COLO668 (cell line): ENCODE measurements at regions not wholly inside any gene's neighbourhood (a gene's known extent, or its start where the extent isn't known, plus 50 kb on each side); places are given as distances from the start of the nearest gene placed in this dataset.
"Not testable (repeated sequence)": the region's sequence is repeated elsewhere in the genome, so short reads cannot be mapped to it uniquely, and the experiment has no call there.

Source experiments
- DNase-seq: peaks from one replicate; lab custom pipeline; 2025; ENCODE audit not compliant: unreplicated experiment; lab: John Stamatoyannopoulos, UW

DNA sequence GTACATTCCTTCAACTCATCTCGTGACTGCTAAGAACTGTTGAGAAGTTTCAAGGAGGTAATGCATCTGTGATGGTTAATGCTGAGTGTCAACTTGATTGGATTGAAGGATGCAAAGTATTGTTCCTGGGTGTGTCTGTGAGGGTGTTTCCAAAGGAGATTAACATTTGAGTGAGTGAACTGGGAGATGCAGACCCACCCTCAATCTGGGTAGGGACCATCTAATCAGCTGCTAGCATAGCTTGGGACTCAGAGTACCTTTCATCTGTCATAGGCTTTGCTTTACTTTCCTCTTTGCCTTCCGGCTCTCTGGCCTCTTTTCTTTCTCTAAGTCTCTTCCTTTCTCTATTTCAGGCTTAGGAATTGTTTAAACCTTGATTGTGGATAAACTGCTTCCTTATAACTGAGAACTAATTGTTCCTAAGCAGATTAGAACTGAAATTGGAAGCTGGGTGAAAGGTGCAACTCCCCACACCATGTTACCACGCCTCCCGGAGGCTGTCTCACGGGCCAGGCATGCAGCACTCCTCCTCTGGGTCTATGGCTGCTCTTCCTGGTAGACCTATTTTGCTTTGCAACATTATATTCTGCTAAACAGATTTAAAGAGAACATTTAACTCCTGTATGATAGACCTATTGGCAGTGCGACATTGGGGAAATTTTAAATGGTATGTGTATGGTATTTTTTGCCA is 298.2 kb downstream of the CCSER2 start:
- DNase-seq: no peak

DNA sequence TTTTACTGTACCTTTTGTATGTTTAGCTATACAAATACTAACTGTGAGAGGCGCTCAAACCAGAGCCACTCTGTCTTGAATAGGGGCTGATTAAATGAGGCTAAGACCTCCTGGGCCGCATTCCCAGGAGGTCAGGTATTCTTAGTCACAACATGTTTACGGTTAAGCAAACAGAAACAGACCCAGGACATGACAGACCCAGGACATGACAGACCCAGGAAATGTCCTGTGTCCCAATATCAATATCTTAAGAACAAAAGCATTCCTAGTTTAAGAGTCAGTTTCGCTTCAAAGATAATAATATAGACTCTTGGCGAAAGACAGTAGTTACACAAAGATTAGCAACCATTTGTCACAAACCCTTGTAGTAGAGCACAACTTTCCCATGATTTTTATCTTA is 304.5 kb downstream of the CCSER2 start:
- DNase-seq: no peak

GRCh38 chr10:84634636-84635035 is 306.2 kb downstream of the CCSER2 start:
- no peak for DNase-seq

GRCh38 chr10:84650628-84651027 is 322.2 kb downstream of the CCSER2 start:
- DNase-seq: not testable (repeated sequence)

GRCh38 chr10:84654671-84655070 is 326.3 kb downstream of the CCSER2 start:
- no peak for DNase-seq

DNA sequence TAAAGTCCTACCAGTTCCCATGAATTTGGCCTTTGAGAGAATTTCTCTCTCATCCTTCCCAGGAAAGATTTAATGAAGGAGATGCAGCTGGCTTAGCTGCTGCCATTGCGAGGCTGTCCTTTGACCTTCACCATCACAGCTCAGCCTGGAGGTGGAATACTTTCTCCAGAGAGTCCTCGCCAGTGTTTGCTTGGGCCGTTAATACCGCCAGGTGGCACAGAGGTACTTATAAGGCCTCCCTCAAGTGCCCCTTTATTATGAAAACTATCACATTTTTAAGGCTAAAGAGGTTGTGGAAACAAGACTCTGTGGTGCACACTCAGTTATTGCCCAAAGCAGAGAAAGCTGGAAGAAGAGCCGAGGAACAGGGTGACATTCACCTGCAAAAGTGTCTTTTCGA is 330.6 kb downstream of the CCSER2 start:
- no peak for DNase-seq

DNA sequence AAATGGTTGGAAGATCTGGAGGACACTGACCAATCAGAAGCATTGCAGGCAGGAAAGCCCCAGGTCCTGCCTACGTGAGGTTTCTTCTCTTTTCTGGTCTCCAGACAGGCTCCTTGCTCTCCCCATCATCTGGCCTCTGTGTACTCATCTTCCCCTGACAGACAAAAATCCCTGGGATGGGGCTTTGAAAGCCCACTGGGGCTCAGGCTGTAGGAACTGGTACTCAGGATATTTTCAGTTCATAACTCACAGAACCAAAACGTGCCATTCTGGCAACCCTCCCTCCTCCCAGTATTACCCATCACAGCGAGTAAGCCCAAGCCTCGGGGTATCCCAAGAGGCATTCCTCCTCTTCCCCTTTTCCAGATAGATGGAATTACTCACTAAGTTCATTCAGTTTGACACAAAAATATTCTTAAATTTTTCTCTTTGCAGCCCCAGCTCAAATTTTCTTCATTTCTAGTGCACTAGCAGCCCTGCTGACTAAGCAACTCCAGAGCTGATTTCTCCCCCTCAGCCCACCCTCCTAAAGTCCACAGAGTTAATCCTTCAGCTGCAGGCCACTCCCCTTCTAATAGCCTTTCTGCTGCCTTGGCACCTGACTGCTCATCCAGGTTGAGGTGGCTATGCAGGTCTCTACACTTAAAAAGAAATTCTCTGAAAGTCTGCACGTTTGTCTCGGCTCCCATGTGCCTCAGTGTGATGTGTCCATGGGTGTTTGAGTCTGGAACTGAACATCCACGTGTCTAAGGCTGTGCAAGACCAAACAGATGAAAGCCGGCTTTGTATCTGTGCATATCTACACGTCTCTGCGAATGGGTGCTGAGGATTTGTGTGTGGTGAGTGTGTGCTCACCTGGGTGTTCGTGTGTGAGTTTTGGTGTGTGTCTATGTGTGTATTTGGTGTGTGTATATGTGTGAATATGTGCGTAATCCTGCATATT is 331.4 kb downstream of the CCSER2 start:
- DNase-seq: no peak

GRCh38 chr10:84660450-84661159 is 332.2 kb downstream of the CCSER2 start:
- DNase-seq: no peak

- DNase-seq: no peak
These were observed 336.8 kb downstream of the CCSER2 start for GRCh38 chr10:84665211-84665610.

DNA sequence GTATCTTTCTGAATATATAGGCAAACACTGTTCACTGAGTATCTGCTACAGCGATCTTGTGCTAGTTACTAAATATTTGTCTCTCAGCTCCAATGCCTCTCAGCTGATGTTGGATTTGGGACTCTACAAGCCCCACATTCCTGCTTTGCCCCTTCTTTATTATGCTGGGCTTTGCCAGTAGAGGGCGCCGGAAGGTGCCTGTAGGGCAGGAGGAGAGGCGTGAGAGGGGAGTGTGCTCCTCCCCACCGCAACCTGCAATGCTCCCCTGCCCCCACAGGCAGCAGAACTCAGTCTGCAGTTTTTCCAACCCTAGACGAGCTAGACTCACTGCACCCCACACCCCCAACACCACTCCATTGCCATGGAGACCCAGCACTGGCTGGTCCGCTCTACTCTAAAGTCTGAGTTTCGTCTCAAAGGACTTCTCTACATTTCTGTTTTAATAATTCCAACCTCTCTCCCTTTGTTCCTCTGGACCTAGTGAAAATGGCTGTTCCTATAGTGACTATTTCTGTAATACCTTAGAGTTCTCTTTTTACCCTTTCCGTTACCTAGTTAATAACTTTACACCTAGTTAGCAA is 337.6 kb downstream of the CCSER2 start:
- DNase-seq: peak; percentile 25

DNA sequence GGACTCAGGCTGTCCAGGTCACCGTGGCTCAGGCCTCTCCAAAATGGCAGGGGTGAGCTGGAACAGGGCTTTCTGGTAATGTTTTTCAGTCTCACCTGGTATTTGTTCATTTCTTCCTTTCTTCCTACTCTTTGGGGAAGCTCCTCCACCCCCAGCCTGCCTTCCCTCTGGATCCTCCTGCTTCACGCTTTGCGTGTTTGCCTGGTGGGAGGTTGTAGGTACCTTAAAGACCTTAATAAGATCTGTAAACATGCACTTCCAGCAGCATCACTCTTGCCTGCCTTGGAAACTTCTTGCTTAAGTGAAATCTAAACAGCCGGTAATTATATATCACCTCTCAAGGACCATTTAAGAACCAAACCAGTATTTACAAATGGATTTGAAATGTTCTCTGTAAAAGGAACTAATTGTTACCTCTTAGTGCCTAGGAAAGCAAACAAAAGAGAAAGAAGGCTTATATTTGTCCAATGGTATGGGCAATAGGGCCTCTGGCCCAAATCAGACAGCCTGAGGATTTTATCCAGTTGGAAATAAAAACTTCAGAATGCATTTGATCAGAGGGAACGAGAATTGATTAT is 339.9 kb downstream of the CCSER2 start:
- DNase-seq: no peak

DNA sequence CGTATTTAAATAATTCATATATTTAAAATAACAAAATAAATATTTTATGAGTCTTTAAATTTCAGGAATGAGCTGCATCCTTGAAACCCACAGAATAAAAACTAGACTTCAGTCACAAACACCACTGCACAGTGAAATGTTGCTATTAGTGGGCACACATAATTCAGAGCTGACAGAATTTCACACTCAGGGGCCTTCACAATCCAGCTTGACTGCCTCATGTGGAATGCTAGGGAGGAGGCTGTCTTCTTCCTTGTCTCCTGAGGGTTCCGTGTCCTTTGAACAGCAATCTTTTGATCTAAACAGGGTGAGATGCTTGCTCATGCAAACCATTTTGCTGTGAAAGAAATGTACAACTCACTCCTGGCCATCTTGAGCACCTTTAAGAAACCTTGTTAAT is 346.7 kb downstream of the CCSER2 start:
- no peak for DNase-seq

DNA sequence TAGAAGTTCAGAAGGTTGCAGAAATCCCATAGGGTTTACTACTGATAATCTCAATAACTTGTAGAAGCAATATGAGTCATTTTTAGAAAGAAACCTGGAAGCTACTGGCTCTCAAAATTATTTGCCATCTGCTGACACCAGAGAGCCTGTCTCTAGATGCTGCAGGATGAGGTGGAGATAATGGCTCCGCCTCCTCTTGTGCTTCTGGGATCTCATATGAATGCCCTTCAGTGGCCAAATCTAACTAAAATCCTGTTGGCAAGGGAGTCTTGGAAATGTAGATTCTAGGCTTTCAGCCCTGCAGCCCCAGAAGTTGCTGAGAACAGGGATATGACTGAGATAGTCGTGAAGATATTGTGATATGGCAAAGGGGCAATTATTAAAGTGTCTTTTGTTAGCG is 348.1 kb downstream of the CCSER2 start:
- DNase-seq: no peak

GRCh38 chr10:84681781-84682180 is 353.4 kb downstream of the CCSER2 start:
- no peak for DNase-seq

DNA sequence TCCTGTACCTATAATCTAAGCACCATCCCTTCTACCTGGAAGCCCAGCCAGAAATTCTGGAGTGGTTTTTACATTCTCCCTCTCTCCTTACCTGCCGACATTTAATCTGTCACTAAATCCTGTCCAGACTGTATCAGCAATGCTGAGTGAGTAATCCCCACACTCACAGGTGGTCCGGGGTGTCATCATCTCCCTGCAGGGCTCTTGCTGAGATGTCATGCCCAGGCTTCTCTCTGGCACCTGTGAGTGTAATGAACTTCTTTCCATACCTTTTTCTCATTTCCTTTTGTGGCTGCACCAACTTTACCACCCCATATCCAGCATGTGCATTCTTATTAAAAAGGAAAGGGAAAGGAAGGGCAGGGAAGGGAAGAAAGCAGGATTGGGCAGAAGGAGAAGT is 355.2 kb downstream of the CCSER2 start:
- DNase-seq: no peak

DNA sequence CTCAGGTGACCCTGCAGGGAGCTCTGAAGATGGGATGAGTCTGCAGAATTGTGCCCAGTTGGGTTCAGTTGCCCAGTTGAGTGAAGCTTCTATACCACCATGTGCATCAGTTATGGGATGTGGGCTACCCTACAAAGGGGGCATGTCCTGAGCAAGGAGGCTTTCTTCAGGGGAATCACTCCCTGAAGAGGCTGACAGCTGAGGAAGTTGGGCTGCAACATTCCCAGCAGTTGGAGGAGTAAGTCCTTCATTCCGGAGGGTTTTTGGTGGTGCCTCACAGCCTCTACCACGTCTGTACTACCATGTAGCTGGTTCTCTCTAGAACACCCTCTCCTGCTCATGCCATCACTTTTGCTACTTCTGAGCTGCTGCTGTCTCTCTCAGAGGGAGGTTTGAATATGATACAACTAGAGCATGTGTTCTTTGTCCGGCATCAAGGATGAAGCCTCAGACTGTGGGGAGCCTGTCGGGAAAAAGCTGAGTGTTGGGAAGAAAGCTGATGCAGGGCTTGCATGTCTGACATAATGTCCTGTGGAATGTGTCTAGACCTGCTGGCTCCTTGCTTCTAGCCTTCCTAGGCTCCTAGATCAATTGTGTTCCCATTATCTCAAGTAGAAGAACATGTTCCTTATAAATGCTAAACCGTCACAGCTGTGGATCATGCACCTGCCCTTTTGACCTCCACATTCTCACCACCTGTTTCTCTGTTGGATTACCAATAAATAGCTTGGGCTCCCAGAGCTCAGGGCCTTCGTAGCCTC is 355.8 kb downstream of the CCSER2 start:
- DNase-seq: no peak

- DNase-seq: no peak
These were observed 356.8 kb downstream of the CCSER2 start for GRCh38 chr10:84685047-84685660.

DNA sequence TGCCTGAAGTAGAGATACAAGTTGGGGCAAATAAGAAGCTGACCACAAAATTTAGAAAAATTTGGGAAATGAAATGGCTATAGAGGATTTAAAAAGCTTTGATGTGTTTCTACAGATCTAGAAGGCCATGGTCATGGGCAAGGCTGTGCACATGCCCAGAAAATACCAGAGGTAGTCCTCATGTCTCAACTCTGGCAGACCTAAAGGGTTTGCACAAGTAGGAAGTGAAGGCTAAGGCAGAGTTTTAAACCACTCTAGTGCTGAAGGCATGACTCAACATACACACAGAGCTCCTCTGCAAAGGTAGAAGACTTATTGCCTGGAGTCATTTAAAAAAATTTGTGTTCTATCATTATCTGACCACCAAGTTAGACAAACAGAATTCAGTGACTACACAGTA is 364.6 kb downstream of the CCSER2 start:
- DNase-seq: no peak

DNA sequence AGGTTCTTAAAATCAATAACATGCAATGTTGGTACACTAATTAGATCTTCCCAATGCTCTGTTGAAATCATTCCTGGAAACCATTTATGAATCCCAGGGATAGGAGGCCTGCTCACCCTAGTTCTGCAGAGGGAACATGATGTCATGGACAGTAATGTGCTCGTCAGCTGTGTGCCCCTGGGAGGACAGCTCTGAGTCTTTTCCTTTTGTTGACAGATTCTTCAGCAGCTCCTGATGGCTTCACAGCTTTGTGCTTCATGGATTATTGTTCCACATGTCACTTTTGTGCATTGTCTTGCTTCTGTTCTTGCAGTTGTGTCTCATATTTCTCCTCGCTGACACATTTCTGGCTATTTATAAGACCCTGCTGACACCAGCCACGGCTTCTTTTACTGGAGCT is 367.5 kb downstream of the CCSER2 start:
- no peak for DNase-seq

GRCh38 chr10:84696610-84697009 is 368.2 kb downstream of the CCSER2 start:
- no peak for DNase-seq
